K562 (cell line): ENCODE measurements at regions not wholly inside any gene's neighbourhood (a gene's known extent, or its start where the extent isn't known, plus 50 kb on each side); places are given as distances from the start of the nearest gene placed in this dataset.

Experiments
- GTF3C2 ChIP-seq: IDR thresholded peaks from 3 replicates; pipeline ENCODE4 v1.6.1; 2011; ENCODE audit warnings: borderline replicate concordance, mild to moderate bottlenecking, moderate library complexity; ENCODE audit not compliant: insufficient read length; ENCODE audit errors: extremely low read depth
- IRF1 ChIP-seq: sonication (generic); formaldehyde crosslinking; IDR thresholded peaks from 2 replicates; pipeline ENCODE4 v1.8.0; 2022; ENCODE audit warnings: missing genetic modification reagents, mild to moderate bottlenecking, borderline replicate concordance
- KDM1A ChIP-seq, 2 experiments: fragments of 450-650 bp; IDR thresholded peaks; 2 replicates each; pipeline ENCODE4 v1.6.1; 2016; ENCODE audit warnings: mild to moderate bottlenecking in 2 of 2
- MTA3 ChIP-seq: fragments of 450-650 bp; formaldehyde crosslinking; IDR thresholded peaks from 2 replicates; pipeline ENCODE4 v1.6.1; 2017; ENCODE audit warnings: mild to moderate bottlenecking, borderline replicate concordance
- PHF8 ChIP-seq: fragments of 200-600 bp; sonication (generic); IDR thresholded peaks from 2 replicates; pipeline ENCODE4 v1.6.1; 2012; ENCODE audit warnings: mixed run types, mild to moderate bottlenecking, inconsistent platforms, low read length, moderate library complexity, borderline replicate concordance
- TAL1 ChIP-seq: fragments of 450-650 bp; IDR thresholded peaks from 2 replicates; pipeline ENCODE4 v1.6.1; 2016; ENCODE audit warnings: mild to moderate bottlenecking
- ZBTB43 ChIP-seq: sonication (generic); formaldehyde crosslinking; IDR thresholded peaks from 2 replicates; pipeline ENCODE4 v1.8.0; 2023; ENCODE audit warnings: mild to moderate bottlenecking, missing genetic modification reagents
- ZNF695 ChIP-seq: fragments of 450-650 bp; formaldehyde crosslinking; IDR thresholded peaks from 2 replicates; pipeline ENCODE4 v1.4.0; 2020; ENCODE audit warnings: mild to moderate bottlenecking, moderate library complexity

- no peak for TF ChIP-seq IRF1 (CRISPR knock-in tag)
- TF ChIP-seq PHF8, result no peak
- TF ChIP-seq TAL1, result no peak
- no peak for TF ChIP-seq GTF3C2
- no peak for TF ChIP-seq ZNF695 (CRISPR knock-in tag)
- TF ChIP-seq MTA3, result no peak
- TF ChIP-seq KDM1A (IDR thresholded peaks at IDR 0.05), result peak in 1 of 2 experiments; percentile 35; a peak in 1 of 4 replicates
- TF ChIP-seq ZBTB43 (CRISPR knock-in tag), result no peak
Measured at GRCh38 chr16:85250609-85251223, 138.4 kb upstream of the CIBAR2 start (continued).
